Prostate gland (tissue), 2 donors: ENCODE measurements at regions not wholly inside any gene's neighbourhood (a gene's known extent, or its start where the extent isn't known, plus 50 kb on each side); places are given as distances from the start of the nearest gene placed in this dataset.

ENCODE experiments used
- CTCF ChIP-seq, 4 experiments: fragments of 200-600 bp in 2 of 4; fragments of 450-650 bp in 2 of 4; sonication (generic) in 2 of 4; IDR thresholded peaks; 1 replicate in 3 of 4; 2 replicates in 1 of 4; pipeline ENCODE4 v1.5.1; 2016 to 2019; ENCODE audit warnings: antibody characterized with exemption in 4 of 4, mild to moderate bottlenecking in 2 of 4, moderate library complexity in 2 of 4
- POLR2A ChIP-seq: fragments of 450-650 bp; IDR thresholded peaks from one replicate; pipeline ENCODE4 v1.6.1; 2016; ENCODE audit warnings: antibody characterized with exemption, mild to moderate bottlenecking
- POLR2AphosphoS5 ChIP-seq: sonication (generic); formaldehyde crosslinking; IDR thresholded peaks from one replicate; pipeline ENCODE4 v1.6.1; 2017; ENCODE audit warnings: antibody characterized with exemption

DNA sequence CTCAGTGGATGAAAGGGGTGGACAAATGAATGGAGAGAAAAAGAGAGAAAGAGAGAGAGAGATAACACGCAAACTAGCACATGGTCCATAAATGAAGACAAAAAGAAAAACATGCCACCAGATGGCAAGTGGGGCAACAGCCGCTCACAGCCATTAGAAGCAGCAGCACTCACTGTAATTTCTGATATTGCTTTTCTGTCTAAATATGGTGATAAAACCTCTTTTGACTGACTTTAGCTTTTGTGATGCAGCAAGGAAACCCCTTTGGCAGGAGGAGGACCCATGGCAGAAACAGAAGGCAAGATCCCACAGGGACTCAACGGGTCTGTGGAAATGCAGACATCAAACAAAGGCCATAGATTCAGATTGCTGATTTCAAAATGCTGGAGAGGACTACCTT, 88.0 kb upstream of the CDH20 start:
- no peak for TF ChIP-seq CTCF (IDR thresholded peaks at IDR 0.05)
- TF ChIP-seq POLR2A = no peak
- TF ChIP-seq POLR2AphosphoS5 = no peak
